HFFc6 (cell line): ENCODE measurements at regions not wholly inside any gene's neighbourhood (a gene's known extent, or its start where the extent isn't known, plus 50 kb on each side); places are given as distances from the start of the nearest gene placed in this dataset.
"Not testable (repeated sequence)": the region's sequence is repeated elsewhere in the genome, so short reads cannot be mapped to it uniquely, and the experiment has no call there.

ENCODE experiments used
- DNase-seq: peaks from one replicate; pipeline ENCODE4 v3.0.0-alpha.2; 2018
- H3K27ac Mint-ChIP-seq: 2 replicates; pipeline ENCODE4 v1.8.0; 2020; ENCODE audit warnings: mild to moderate bottlenecking, mixed read lengths
- H3K27me3 Mint-ChIP-seq: 2 replicates; pipeline ENCODE4 v1.8.0; 2021; ENCODE audit warnings: mild to moderate bottlenecking, moderate library complexity, mixed read lengths; ENCODE audit not compliant: insufficient read depth
- H3K36me3 Mint-ChIP-seq: 2 replicates; pipeline ENCODE4 v1.8.0; 2021; ENCODE audit warnings: low read depth, mixed read lengths
- H3K4me1 Mint-ChIP-seq: 2 replicates; pipeline ENCODE4 v1.8.0; 2020; ENCODE audit warnings: low read depth, mixed read lengths
- H3K4me3 Mint-ChIP-seq: 2 replicates; pipeline ENCODE4 v1.8.0; 2020; ENCODE audit warnings: mild to moderate bottlenecking, moderate library complexity, mixed read lengths
- H3K9me3 Mint-ChIP-seq: 2 replicates; pipeline ENCODE4 v1.8.0; 2020; ENCODE audit warnings: mild to moderate bottlenecking, mixed read lengths
- TF ChIP-seq, protein P1 (sequence below): fragments of 200-600 bp; sonication (generic); IDR thresholded peaks from 2 replicates; pipeline ENCODE4 v1.5.0; 2021; ENCODE audit warnings: antibody characterized with exemption, mild to moderate bottlenecking

DNA sequence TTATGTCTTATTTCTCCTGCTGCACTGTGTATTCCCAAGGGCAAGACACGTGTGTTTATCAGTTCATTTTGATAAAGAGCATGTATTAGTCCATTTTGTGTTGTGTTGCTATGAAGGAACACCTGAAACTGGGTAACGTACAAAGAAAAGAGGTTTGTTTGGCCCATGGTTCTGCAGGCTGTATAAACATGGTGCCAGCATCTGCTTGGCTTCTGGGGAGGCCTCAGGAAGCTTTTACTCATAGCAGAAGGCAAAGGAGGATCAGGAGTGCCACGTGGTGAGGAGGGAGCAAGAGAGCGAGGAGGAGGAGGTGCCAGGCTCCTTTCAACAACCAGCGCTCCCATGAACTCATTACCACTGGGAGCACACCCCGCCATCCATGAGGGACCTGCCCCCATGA lies 214.0 kb downstream of the UQCRFS1 start:
- no peak overlapping the region for H3K27ac Mint-ChIP-seq
- no peak for DNase-seq
- peaks cover 8% of the 10 kb centered on the region; the same call in 1 of the 2 replicates for H3K9me3 Mint-ChIP-seq
- TF ChIP-seq, protein P1, sequence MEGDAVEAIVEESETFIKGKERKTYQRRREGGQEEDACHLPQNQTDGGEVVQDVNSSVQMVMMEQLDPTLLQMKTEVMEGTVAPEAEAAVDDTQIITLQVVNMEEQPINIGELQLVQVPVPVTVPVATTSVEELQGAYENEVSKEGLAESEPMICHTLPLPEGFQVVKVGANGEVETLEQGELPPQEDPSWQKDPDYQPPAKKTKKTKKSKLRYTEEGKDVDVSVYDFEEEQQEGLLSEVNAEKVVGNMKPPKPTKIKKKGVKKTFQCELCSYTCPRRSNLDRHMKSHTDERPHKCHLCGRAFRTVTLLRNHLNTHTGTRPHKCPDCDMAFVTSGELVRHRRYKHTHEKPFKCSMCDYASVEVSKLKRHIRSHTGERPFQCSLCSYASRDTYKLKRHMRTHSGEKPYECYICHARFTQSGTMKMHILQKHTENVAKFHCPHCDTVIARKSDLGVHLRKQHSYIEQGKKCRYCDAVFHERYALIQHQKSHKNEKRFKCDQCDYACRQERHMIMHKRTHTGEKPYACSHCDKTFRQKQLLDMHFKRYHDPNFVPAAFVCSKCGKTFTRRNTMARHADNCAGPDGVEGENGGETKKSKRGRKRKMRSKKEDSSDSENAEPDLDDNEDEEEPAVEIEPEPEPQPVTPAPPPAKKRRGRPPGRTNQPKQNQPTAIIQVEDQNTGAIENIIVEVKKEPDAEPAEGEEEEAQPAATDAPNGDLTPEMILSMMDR: no peak
- H3K4me1 Mint-ChIP-seq: peaks cover 12% of the 10 kb centered on the region
- H3K27me3 Mint-ChIP-seq: peaks cover 4% of the 10 kb centered on the region
- no peak overlapping the region for H3K4me3 Mint-ChIP-seq
- H3K36me3 Mint-ChIP-seq: no peaks in the 10 kb centered on the region; the same call in 1 of the 2 replicates

DNA sequence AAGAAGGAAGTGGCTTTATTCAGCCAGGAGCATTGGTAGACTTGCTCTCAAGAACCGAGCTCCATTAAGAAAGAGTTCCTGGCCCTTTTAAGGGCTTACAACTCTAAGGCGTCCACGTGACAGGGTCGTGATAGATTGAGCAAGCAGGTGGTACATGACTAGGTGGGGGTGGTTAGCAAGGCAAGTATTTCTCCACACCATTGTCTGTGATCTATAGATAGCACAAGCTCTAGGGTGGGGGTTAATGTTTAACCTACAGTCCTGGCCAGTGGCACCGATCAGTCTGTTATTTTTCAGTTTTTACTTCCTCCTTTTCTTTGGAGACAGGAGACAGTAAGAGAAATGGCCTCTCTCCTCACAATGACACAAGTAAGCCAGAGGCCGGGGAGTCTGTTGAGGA lies 215.1 kb downstream of the UQCRFS1 start:
- not testable (repeated sequence) for H3K36me3 Mint-ChIP-seq, H3K27me3 Mint-ChIP-seq, H3K4me3 Mint-ChIP-seq, DNase-seq, H3K27ac Mint-ChIP-seq
- peaks cover 19% of the 10 kb centered on the region for H3K9me3 Mint-ChIP-seq
- H3K4me1 Mint-ChIP-seq: peaks cover 12% of the 10 kb centered on the region

DNA sequence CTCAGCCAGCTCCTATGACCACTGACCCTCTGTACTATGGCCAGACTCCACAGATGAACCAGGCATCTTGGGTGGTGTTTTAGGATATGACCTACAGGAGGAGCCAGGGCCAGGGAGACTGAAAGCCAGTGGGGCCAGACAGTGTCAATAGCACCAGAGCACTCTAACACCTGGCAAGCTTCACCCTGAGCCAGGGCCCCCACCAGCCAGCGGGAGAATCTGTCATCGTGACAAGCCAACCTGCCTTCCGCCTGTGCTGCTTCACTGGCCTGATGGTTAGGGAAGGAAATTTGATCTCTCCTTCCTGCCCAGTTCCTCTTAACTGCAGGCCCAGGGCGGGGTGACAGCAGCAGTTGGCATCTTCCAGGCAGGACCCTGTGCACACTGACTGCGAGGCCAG lies 222.4 kb downstream of the UQCRFS1 start:
- Mint-ChIP-seq H3K36me3 (peaks cover 5% of the 10 kb centered on the region; the same call in 1 of the 2 replicates), H3K4me1 (no peaks in the 10 kb centered on the region), H3K9me3 (peaks cover 21% of the 10 kb centered on the region), H3K27me3 (peaks cover 16% of the 10 kb centered on the region), H3K4me3 (no peak overlapping the region), H3K27ac (no peak overlapping the region)
- TF ChIP-seq, protein P1: no peak
- no peak for DNase-seq

DNA sequence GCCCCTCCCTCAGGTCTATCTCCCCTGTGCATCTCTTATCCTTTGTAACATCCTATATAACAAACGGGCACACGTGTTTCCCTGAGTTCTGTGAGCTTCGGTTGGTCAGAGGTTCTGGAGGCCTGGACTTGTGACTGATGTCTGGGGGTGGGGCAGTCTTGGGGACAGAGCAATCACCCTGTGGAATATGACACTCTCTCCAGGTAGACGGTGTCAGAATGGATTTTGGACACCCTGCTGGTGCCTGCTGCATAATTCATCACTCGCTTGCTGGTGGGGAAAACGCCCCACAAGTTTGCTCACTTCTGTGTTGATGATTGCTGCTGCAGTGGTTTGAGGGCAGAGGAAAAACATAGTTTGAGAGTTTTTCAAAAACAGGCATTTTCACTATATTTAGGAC lies 223.2 kb downstream of the UQCRFS1 start:
- Mint-ChIP-seq H3K9me3 (peaks cover 21% of the 10 kb centered on the region), H3K4me3 (no peak overlapping the region), H3K4me1 (no peaks in the 10 kb centered on the region), H3K27me3 (peaks cover 16% of the 10 kb centered on the region), H3K27ac (no peak overlapping the region), H3K36me3 (peaks cover 5% of the 10 kb centered on the region; the same call in 1 of the 2 replicates)
- DNase-seq: no peak
- TF ChIP-seq, protein P1: no peak

DNA sequence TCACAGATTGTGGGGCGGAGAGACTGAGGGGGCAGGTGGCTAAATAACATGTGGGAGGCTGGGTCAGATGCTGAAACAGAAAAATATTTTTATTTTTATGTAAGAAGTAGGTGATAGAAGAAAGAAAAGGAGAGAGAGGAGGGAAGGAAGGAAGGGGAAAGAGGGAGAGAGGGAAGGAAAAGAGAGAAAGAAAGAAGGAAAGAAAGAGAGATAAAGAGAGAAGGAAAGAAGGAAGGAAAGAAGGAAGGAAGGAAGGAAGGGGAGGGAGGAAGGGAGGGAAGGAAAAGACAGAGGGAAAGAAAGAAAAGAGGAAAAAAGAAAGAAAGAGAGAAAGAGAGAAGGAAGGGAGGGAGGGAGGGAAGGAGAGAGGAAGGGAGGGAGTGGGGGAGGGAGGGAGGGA lies 224.9 kb downstream of the UQCRFS1 start:
- DNase-seq: no peak
- TF ChIP-seq, protein P1: no peak
- Mint-ChIP-seq H3K27me3 (peaks cover 17% of the 10 kb centered on the region), H3K27ac (no peak overlapping the region), H3K4me1 (no peaks in the 10 kb centered on the region), H3K36me3 (peaks cover 3% of the 10 kb centered on the region; the same call in 1 of the 2 replicates), H3K9me3 (peaks cover 4% of the 10 kb centered on the region), H3K4me3 (no peak overlapping the region)

DNA sequence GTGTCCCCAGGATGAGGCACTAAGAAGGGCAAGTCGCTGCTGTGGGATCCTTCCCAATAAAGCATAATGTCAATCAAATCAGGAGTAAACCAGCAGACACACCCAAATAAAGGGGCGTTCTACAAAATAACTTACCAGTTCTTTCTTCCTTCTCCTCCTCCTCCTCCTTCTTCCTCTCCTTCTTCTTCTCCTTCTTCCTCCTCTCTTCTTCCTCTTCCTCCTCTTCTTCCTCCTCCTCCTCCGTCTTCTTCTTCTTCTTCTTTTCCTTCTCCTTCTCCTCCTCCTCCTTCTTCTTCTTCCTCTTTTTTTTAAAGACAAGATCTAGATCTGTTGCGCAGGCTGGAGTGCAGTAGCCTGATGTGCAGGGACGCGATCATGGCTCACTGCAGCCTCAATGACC lies 225.8 kb downstream of the UQCRFS1 start:
- DNase-seq: no peak
- Mint-ChIP-seq H3K4me3 (no peak overlapping the region), H3K36me3 (no peaks in the 10 kb centered on the region), H3K27me3 (peaks cover 18% of the 10 kb centered on the region), H3K9me3 (no peaks in the 10 kb centered on the region), H3K27ac (no peak overlapping the region), H3K4me1 (no peaks in the 10 kb centered on the region)
- TF ChIP-seq, protein P1: no peak
